HL-60/S4 (cell line): ENCODE measurements at regions not wholly inside any gene's neighbourhood (a gene's known extent, or its start where the extent isn't known, plus 50 kb on each side); places are given as distances from the start of the nearest gene placed in this dataset.

Source experiments
- in situ Hi-C: fragments of 300-500 bp; cut with MboI; formaldehyde crosslinking; loops from 2 replicates; pipeline ENCODE4 v1.14.3; 2022; ENCODE audit warnings: low sequenced_read_pairs

DNA sequence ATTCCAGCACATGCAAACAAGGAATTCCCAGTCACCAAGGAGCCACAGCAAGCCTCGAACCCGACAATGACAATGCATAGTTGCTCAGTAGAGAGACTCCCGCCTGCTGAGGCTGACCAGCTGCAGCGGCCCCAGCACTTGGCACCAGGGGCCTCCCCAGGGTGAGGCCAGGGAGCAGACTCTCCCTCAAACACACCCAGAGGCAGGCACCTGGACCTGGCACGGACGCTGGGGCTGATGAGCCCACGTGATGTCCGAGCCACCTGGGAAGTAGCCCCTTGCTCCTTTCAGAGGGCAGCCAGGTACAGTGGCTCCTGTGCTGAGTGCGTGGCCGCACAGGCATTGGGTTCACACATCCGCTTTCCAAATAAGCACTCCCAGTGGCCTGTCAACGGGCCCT is 315.9 kb upstream of the TGFBR2 start:
- in situ Hi-C loops, result no loop called here

DNA sequence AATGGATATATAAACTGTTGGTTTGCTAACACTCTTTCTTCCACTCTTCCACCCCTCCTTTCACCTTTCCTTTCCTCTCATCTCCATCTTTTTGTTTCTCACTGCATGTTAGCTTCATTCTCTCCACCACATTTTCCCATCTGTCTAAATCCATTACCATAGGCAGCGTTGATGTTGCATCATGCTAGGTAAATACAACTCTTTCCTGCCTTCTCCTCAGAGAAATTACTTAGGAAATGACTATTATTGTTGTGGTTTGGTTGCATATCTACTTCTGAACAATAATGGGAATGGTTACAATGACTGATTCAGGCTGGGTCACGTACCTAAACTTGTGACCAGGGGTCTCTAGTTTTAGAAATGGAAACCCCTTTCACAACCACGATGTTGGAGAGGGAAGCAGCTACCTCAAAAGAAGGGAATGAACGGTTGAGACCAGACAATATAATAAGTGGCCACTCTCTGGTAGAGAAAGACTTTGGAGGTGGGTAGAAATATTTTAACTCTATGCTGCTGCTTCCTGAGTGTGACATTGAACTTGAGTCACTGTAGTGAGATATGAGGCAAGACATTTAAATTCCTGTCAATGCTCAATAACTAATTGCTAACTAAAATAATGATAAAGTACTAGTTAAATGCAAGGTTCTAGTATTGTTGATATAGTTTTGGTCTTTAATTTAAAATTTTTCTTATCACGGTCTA is 314.1 kb upstream of the TGFBR2 start:
- in situ Hi-C loops, result no loop called here

DNA sequence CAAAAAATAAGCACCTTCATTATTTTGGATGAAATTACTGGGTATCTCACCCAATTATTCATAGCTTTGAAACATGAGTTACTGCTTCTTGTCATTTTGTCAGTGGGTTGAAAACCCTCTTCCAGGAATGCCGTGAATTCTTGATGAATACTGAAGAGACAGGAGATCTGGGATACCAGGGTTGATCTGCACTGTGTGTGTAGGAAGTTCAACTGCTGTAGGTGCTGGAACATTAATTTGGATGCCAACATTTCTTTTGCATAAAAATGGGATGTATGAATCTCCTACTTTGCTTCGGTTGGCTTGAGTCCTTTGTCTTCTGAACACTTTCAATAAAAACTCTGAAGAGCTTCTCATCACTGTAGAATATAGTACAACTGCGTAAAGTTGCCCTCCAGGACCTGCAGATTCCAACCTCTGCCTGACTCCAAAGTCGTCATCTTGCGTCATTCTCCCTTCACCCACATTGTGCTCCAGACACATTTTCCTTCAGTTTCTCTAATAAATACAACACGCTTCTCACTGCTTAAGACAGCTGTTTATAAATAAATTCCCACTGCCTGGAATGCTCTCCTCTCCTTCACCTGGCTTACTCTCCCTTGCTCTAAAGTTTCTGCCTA is 312.7 kb upstream of the TGFBR2 start:
- in situ Hi-C loops, result no loop called here

DNA sequence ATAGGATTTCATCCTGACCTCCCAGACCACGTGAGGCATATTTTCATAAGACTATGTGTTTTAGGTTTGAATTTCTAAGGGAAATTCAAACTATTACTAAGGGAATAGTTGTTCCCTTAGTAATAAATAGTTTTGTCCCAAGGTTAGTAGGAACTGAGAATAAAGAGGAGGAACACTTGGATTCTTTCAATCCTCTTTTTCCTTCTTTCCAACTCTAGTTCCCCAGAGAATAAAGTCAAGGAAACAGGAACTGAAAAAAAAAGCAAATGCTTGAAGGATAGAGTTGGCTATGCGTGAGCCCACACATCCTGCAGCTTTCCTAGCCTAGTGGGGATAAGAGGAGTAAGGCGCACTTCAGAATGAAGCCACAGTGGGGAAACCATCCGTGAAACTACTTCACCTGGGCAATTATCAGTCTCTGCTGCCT is 312.1 kb upstream of the TGFBR2 start:
- in situ Hi-C loops, result no loop called here

DNA sequence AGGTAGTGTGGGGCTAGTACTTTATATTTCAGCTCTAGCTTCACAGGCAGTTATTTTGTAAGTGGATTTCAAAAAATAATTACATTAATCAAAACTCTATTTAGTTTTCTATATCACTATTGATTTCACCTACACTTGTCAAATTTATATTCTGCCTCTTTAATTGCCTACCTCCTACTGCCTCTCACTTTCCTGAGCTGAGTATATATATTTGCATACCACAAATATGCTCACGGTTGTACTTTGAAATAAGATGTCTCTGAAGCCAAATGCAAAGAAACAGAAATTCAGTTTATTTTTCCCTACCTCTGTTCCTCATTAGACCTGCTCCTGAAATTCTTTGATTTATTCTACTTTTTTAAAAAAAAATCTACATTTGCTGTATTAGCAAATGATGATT is 309.3 kb upstream of the TGFBR2 start:
- in situ Hi-C loops, result no loop called here

DNA sequence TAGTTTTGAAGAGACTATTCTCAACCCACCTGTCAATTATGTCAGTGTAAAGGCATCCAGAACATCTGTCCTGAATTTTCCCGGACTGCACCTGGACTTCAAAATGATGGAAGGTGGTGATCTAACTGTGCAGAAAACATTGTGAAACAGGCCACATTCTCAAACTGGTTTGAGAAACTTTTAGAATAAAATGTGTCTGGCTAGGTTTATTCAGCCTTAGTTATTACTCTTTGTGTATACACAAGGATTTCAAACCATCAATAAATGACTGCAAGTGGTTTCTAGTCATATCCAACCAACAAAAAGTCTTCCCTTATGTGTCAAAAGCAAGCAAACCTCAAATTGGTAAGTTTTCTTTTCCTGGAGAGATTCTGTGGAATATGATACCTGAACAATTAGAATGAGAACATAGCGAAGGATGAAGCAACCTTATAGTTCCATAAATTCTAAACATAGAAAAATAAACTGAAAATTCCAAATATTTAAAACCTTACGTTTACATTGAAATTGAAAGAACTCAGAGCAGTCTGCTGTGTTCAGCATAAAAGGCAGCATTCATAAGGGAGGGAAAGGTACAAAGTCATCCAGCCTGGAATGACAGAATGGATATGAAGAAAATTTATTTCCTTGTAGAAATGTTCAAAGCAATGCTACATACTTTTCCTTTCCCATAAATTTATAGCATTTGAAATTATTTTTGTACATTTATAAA is 306.6 kb upstream of the TGFBR2 start:
- in situ Hi-C loops, result no loop called here

DNA sequence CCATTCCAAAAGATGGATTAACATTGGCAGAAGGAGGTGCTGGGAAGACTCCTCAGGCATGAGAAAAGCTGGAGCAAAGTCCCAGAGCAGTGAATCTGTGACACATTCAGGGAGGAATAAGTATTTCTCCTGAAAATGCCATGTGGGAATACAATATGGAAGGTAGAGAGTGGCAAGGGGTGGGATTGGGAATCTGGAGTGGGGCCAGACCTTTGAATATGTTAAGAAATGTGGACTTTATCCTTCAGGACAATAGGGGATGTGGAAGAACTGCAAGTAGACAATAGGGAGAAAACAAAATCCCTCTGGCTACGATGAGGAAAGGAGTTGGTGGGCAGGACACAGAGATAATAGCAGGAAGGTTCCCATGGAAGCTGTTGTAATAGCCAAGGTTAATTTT is 305.6 kb upstream of the TGFBR2 start:
- in situ Hi-C loops, result no loop called here

DNA sequence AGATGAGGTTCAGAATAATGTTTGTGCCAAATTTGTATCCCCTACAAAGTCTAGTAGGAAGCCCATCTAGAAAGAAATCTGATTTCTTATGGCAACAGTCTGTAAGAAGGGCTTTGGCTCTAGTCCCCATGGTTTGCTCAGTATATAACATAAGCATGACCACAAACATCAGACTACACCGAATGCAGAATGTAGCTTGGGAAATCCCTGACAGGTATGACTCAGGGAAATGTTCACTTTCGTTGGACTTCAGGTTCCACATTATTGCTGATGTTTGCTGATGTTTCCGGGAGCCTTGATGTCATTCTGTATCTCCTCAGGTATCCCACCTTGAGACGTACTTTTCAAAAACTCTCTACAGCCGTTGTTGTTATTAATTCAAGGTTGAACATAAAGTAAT is 304.4 kb upstream of the TGFBR2 start:
- in situ Hi-C loops, result no loop called here

DNA sequence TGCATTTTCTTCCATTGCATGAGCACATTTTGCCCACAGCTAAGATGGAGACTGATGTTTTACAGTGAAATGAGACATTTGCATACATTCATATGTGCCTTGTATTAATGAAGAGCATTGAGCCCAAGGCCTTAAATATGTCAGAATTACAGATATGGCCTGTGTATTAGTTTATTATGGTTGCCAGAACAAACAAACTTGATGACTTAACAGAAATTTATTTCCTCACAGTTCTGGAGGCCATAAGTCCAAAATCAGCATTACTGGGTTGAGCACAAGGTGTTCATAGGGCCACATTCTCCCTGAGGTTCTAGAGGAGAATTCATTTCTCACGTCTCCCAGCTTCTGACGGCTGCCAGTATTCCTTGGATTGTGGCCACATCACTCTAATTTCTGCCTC is 302.6 kb upstream of the TGFBR2 start:
- in situ Hi-C loops, result no loop called here

DNA sequence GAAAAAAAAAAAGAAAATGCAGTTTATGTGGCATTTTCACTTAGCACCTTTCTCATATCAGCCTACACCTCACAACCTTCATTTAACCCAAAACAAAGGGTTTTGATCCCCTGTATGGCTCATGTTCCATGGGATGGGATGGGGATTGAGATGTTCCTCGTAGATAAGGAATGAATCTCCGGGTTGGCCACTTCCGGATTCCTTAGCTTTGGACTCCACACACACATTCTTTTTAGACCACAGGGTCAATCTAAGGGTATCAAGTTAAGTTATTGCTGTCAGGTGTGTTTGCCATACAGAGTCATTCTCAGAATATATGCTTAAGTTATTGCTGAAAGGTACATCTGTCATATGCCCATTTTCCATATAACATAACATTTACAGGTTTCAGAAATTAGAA is 301.4 kb upstream of the TGFBR2 start:
- in situ Hi-C loops, result no loop called here

DNA sequence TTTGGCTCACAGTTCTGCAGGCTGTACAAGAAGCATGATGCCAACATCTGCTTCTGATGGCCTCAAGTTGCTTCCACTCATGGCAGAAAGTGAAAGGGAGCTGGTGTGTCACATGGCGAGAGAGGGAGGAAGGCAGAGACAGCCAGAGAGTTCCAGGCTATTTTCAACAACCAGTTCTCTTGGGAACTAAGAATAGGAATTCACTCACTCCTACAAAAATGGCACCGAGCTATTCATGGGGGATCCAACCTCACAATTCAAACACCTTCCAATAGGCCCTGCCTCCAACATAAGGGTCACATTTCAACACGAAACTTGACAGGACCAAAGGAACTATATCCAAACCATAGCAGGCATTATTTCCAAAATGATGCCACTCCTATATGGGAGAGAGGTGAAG is 299.5 kb upstream of the TGFBR2 start:
- in situ Hi-C loops, result no loop called here

DNA sequence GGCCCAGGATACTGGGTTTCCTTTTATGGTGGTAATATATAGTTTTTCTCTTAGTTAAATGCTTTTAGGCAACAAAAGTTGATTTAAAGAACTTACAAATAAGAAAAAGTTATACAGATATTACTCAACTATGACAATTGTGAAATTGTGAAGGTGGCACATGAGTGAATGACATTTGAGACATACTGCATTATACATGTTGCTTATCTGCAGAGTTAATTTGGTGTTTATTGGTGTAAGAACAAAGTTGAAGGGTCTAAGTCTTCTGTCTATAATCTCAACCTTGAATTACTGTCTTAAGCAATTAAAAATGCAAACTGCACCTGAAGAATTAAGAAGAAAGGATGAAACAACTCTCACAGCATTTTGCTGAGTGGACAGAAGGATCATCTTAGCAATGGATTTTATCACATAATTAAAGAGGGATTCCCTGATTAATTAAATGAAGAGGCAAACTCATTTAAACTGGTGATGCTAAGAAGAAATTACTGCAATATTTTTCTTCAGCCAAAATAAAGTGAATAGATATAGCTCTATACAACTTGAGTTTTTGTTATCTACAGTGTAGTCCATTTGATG is 298.9 kb upstream of the TGFBR2 start:
- in situ Hi-C loops, result no loop called here

DNA sequence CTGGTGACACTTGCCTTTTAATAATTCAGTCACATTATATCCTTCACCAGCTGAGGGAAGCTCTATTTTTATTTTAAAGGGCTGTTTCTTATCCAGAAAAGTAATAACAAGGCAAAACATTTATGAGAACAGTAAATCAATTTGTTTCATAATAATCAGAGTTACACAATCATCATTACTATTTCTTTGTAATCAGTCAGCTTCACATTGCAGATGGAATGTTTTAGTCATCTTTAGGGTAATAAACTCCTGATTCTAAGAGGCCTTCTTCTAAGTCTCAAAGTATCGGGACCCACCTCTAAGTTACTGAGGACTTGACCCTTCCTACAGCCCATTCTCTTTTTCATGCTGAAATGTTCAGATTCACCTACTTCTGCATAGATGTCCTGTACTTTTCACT is 298.3 kb upstream of the TGFBR2 start:
- in situ Hi-C loops, result no loop called here

DNA sequence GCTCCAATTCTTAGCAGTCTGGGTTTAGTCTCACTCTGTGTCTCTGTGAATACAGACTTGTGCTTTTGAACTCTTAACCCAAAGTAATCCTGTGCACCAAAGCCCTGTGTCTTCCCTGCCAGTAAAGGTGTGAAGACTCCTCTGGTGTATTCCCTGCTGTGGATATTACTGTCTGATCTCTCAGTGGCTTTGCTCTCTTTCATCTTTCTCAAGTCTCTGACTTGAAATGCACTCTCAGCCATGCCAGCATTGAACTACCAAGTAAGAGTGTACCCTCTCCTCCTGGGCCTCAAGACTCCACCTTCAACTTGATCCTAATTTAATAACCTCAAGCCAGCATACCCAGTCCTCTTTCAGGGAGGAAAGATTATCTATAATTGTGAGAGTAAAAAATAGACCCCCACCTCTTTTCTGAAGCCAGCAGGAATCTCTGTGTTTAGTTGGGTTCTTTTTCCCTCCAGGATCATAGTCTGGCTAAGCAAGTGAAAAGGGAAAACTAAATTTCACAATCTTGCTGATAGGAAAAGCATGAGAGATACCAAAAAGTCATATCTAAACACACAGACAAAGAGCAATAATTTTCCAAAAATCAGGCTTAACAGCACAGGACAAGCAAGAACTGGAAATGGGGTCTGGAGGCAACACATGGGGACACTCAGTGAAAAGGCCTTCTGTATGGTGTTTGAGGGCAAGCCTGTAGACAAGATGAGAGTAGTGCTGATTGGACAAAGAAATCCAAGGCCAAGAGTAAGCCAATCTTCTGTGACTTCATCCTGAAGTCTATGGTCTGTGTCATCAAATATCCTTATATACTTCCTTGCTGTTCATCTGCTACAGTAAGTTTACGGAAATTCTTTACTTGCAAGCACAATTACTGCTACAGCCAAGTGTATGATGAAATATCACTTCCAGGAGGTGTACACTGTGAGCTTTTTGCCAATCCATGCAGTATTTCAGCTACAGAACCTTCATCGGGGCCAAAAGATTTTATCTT is 296.1 kb upstream of the TGFBR2 start:
- in situ Hi-C loops, result no loop called here

DNA sequence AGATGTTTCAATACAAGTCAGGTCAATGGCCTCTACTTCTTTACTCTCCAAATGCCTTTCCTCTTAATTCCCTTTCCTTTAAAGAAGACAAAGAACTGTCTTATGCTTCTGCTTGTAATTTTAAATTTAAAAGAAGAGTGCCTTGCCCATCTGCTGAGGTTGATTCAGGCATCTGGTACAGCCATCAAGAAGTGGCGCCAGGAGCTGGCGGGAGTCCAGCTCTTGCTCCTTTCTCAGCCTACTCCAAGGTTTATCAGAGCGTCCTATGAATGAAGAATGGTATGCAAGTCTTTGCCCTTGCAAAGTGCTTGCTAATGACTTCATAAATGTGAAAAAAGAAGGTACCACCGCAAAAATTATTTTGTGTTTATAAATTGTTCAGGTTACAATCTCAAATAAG is 294.6 kb upstream of the TGFBR2 start:
- in situ Hi-C loops, result no loop called here

DNA sequence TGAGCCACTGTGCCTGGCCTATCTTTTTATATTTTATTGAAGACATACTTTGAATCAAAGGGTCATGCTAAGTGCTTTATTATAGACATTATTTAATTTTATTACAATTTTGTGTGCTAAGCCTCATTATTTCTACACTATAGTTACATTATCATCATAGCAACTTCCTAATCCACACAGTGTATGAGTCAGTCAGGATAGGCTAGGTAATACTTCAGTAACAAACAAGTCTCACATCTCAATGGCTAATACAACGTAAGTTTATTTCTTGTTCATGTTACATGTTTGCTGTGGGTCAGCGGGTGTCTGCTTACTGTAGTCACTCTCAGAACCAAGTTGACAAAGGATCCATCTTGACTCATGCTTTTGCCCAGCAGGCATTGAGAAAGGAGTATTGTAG is 292.6 kb upstream of the TGFBR2 start:
- in situ Hi-C loops, result no loop called here

DNA sequence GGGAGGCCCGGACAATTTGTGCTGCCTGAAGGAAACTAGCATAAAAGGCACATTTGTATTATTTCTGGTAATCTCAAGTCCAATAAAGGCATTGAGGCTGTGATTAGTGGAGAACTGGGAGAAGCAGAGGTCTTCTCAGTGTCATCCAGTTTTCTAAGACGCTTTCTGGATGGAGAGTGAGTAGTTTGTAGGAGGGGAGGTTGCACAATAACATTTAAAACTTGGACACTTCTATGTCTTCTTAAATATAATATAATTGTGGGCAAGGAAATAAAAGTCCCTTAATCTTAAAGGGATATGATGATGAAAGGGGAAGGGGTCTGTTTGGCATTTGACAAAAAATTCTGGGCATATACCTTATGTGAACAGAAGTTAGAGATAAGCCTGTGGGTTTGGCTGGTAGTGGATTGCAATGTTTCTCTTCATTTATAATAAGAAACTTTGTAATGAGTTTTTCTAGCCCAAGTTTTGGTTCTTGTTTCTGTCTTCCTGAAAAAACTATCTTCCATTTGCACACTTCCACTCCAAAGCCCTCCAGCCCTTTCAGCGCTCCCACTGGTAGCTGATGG is 291.6 kb upstream of the TGFBR2 start:
- in situ Hi-C loops, result no loop called here

DNA sequence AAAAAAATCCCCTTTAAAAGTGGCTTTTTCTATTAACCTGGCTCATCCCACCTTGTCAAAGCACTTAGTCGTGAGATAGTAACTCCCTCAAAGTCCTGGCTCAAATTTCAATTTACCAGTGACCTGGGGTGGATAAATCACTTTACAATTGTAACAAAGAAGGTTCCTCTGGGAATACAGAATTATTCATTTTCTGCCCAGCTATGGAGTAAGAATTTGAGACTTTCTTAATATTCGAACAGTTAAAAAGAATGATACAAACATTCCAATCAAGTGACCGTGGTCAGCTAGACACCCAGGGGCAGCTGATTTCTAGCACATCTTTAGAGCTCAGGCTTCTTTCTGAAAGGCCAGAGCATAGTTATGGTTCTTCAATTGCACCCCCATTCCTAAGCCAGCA is 291.0 kb upstream of the TGFBR2 start:
- in situ Hi-C loops, result no loop called here

DNA sequence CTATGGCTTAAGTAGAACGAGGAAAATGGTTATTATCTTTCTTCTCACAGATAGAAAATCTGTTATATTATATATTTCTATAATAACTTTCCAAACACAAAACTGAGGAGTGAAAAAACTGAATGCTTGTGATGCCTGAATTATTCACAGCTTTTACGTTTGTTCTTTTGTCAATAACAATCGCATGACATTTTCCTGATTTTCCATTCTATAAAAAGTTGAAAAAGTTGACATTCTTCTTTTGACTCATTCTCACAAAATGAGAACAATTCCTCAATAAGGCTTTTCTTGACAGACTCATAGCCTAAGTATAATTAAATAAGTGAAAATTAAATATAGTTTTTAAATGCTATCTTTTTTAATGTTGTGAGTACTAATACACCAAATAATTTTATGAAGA is 288.8 kb upstream of the TGFBR2 start:
- in situ Hi-C loops, result no loop called here

DNA sequence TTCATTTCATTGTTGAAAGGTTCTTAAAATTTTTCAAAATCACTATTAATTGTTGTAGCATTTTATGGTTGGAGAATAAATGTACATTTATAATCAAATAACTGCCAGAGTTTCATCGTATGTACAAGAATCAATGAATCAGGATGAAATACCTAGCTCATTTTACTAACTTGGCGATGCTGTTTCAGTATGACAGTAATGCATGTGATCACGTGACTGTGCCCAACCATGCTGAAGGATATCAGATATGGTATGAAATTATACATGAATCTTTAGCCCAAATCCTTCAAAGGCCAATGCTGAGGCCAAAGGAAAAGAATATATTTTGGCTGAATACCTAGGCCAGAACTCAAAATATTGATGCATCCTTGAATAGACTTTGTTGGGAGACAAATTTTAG is 288.3 kb upstream of the TGFBR2 start:
- in situ Hi-C loops, result no loop called here
